GM21526 (cell line): ENCODE measurements at regions not wholly inside any gene's neighbourhood (a gene's known extent, or its start where the extent isn't known, plus 50 kb on each side); places are given as distances from the start of the nearest gene placed in this dataset.
"Not testable (repeated sequence)": the region's sequence is repeated elsewhere in the genome, so short reads cannot be mapped to it uniquely, and the experiment has no call there.

Experiments
- ATAC-seq: cut with Tn5 transposase; IDR thresholded peaks from one replicate; pipeline ENCODE4 v1.9.1; 2021; ENCODE audit warnings: moderate library complexity; ENCODE audit not compliant: unreplicated experiment, low FRiP score

GRCh38 chrX:3514996-3515395 is 168.5 kb upstream of the MXRA5 start:
- ATAC-seq: no peak

GRCh38 chrX:3512150-3512549 is 165.7 kb upstream of the MXRA5 start:
- not testable (repeated sequence) for ATAC-seq

GRCh38 chrX:3509934-3510333 is 163.5 kb upstream of the MXRA5 start:
- ATAC-seq: no peak

- ATAC-seq: no peak
These were observed 158.5 kb upstream of the MXRA5 start for GRCh38 chrX:3504916-3505315.

- ATAC-seq: no peak
These were observed 155.5 kb upstream of the MXRA5 start for GRCh38 chrX:3501833-3502535.

- ATAC-seq: not testable (repeated sequence)
These were observed 149.7 kb upstream of the MXRA5 start for GRCh38 chrX:3495836-3496769.

- no peak for ATAC-seq
These were observed 147.2 kb upstream of the MXRA5 start for GRCh38 chrX:3493605-3494004.

- ATAC-seq: no peak
These were observed 139.3 kb upstream of the MXRA5 start for GRCh38 chrX:3485727-3486126.

GRCh38 chrX:3479026-3479425 is 132.6 kb upstream of the MXRA5 start:
- ATAC-seq: no peak

- no peak for ATAC-seq
These were observed 130.5 kb upstream of the MXRA5 start for GRCh38 chrX:3476973-3477372.

- ATAC-seq: not testable (repeated sequence)
These were observed 123.8 kb upstream of the MXRA5 start for GRCh38 chrX:3470211-3470679.

GRCh38 chrX:3468031-3468430 is 121.6 kb upstream of the MXRA5 start:
- ATAC-seq: no peak

GRCh38 chrX:3465017-3465416 is 118.6 kb upstream of the MXRA5 start:
- ATAC-seq: no peak

GRCh38 chrX:3462166-3462508 is 115.7 kb upstream of the MXRA5 start:
- ATAC-seq: peak; percentile 62

- peak; percentile 92 for ATAC-seq
These were observed 115.1 kb upstream of the MXRA5 start for GRCh38 chrX:3461397-3462165.

GRCh38 chrX:3455796-3456195 is 109.3 kb upstream of the MXRA5 start:
- no peak for ATAC-seq

- ATAC-seq: no peak
These were observed 105.1 kb upstream of the MXRA5 start for GRCh38 chrX:3451571-3451970.

GRCh38 chrX:3450881-3451570 is 104.6 kb upstream of the MXRA5 start:
- no peak for ATAC-seq

GRCh38 chrX:3449287-3449686 is 102.8 kb upstream of the MXRA5 start:
- ATAC-seq: no peak

GRCh38 chrX:3448563-3448962 is 102.1 kb upstream of the MXRA5 start:
- no peak for ATAC-seq
